Medulla oblongata (tissue), 1 donor: ENCODE measurements at regions not wholly inside any gene's neighbourhood (a gene's known extent, or its start where the extent isn't known, plus 50 kb on each side); places are given as distances from the start of the nearest gene placed in this dataset.

Experiments used
- DNase-seq: peaks from one replicate; pipeline ENCODE4 v3.0.0-alpha.2; 2015; ENCODE audit errors: extremely low spot score

DNA sequence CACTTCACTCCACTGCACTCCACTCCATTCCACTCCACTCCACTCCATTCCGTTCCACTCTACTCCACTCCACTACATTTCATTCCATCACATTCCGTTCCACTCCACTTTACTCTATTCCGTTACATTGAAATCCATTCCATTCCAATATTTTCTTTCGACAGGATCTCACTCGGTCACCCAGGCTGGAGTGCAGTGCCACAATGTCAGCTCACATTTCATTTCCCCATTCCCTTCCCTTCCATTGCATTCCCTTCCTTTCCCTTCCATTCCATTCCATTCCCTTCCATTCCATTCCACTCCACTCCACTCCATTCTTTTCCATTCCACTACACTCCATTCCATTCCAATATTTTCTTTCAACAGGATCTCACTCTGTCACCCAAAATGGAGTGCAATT lies 1407.6 kb upstream of the USP9Y start:
- DNase-seq = no peak

DNA sequence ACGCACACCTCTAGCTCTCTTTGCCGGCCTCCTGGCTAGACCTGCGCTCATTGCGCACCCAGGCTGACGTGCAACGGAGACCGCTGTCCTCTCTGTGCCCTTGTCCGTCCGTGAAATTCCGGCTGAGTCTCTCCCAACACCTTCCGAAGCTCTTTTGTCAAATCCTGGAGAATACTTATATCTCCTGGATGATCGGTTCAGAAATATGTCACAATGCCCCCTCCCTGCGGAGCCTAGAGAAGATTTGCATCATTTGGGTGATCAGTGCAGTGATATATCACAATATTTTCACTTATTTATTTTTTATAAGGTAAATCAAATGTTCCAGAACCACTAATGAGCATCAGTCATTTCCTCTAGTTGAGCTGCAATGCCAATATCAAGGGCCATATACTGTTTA lies 1366.9 kb upstream of the USP9Y start:
- DNase-seq = peak; percentile 24
